ENCODE measurements at regions not wholly inside any gene's neighbourhood (a gene's known extent, or its start where the extent isn't known, plus 50 kb on each side); places are given as distances from the start of the nearest gene placed in this dataset.
"Not testable (repeated sequence)": the region's sequence is repeated elsewhere in the genome, so short reads cannot be mapped to it uniquely, and the experiment has no call there.

DNA sequence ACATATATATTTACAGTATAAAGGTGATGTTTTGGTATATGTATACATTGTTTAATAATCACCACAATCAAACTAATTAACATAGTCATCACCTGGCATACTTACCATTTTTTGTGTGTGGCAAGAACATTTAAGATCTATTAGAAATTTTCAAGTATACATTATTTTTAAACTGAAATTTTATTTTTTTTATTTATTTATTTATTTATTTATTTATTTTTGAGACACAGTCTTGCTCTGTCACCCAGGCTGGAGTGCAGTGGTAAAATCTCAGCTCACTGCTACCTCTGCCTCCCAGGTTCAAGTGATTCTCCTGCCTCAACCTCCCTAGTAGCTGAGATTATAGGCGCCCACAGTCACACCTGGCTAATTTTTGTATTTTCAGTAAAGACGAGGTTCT lies 210.5 kb downstream of the ICOS start:
- DNase-seq = not testable (repeated sequence)

GRCh38 chr2:204150721-204151120 lies 214.2 kb downstream of the ICOS start:
- no peak for DNase-seq

- no peak for DNase-seq
These were observed 216.1 kb downstream of the ICOS start for GRCh38 chr2:204152616-204153015.

- DNase-seq = no peak
These were observed 218.3 kb downstream of the ICOS start for GRCh38 chr2:204154863-204155262.

DNA sequence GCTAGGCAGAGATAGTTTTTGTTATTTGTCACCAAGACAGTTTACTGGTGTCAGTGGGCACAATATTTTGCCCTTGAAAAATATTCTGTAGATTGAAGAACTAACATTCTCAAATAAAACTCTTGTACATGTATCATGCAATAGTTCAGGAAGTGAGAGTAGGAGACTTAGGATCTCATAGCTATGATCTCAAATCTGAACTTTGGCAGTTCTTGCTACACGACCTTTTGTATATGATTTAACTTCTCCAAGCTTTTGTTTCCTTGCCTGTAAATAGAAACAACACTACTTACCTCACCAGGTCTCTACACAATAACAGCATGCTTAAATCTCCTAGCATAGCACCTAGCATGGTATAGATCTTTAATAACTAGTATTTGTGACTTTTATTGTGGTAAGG lies 219.9 kb downstream of the ICOS start:
- no peak for DNase-seq

DNA sequence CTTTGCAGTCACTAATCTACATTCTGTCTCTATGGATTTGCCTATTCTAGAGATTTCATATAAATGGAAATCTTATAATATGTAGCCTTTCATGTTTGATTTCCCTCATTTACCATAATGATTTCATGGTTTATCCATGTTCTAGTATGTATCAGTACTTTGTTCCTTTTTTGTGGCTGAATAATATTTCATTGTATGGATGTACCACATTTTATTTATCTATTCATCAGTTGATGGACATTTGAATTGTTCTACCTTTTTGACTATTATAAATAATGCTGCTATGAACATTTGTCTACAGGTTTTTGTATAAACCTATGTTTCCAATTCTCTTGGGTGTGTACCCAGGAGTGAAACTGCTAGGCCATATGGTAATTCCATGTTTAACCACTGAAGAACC lies 221.1 kb downstream of the ICOS start:
- no peak for DNase-seq

- no peak for DNase-seq
These were observed 223.0 kb downstream of the ICOS start for GRCh38 chr2:204159526-204159925.

- no peak for DNase-seq
These were observed 224.4 kb downstream of the ICOS start for GRCh38 chr2:204160989-204161388.

GRCh38 chr2:204161886-204162285 lies 225.3 kb downstream of the ICOS start:
- DNase-seq = no peak

DNA sequence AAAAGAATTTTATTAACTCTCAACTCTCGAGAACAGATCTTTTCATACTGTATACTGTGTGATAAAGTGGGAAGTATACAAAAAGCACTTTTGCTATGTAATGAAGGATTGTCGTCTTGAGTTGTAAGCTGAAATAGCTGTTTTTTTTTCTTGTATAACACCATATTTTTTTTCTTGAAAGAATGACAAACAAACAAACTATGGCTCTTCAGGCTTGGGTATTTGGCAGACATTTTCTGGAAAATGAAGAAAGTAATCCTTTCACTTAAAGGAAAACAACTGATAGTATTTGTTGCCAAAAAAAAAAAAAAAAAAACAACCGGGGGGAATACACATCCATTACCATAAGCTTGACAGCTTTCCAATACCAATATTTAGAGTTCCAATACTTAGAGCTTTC lies 230.4 kb downstream of the ICOS start:
- DNase-seq = no peak

DNA sequence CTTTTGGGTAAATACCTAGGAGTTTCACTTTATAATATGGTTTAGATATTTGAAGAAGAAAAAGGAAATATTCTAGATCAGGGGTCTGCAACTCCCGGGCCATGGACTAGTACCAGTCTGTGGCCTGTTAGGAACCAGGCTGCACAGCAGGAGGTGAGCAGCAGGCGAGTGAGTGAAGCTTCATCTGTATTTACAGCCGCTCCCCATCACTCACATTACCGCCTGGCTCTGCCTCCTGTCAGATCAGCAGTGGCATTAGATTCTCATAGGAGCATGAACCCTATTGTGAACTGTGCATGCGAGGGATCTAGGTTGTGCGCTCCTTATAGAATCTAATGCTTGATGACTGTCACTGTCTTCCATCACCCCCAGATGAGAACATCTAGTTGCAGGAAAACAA lies 231.1 kb downstream of the ICOS start:
- DNase-seq = not testable (repeated sequence)

GRCh38 chr2:204170411-204170810 lies 233.8 kb downstream of the ICOS start:
- DNase-seq = no peak

DNA sequence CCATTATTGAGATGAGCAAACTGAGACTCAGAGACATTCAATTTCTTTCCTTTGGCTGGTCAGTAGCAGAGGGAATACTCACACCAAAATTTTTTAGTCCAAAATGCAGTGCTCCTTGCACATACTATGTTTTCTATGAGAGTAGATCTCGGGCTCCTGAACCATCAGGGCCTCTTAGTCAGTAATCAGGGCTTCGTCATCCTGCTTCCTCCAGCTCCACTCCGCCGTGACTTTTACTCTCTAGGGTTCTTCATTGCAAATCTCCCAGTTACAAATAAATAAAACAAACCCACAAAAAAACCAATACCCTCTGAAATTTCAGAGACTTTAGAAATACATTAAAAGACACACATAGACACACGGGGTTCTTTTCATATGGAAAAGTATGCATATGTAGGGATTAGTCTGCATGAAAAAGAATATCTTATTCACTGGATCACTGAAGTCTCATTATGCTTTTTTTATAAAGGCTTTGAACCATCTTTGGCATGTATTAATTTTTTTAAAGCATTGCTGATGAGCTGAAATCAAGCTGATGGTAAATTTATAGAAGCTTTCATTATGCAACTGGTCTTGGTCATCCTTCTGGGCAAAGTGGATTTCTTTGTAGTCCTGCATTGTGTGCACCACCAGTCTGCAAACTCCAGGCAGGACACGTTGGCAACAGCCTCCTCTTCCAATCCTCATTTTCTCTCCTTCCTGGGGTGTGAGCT lies 235.0 kb downstream of the ICOS start:
- DNase-seq = no peak

DNA sequence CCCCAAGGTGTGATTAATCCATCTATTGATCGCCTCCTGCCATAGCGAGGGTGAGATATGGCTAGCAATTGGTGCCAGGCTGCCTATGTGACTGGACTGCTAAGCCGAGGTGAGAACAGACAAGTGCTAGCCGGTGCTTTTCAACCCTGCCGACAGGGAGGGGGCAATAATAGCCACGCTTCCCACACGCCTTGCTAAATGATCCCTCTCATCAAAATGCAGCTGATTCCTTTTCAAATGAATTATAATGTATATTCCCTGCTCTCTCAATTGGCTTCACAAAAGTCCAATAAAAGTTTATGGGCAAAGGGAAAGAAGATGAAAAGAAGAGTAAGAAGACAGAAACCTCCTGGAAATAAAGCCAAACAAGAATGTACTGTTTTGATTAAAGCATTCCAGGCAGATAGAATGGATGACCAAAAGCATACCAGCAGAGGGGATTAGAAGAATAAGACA lies 235.6 kb downstream of the ICOS start:
- no peak for DNase-seq

DNA sequence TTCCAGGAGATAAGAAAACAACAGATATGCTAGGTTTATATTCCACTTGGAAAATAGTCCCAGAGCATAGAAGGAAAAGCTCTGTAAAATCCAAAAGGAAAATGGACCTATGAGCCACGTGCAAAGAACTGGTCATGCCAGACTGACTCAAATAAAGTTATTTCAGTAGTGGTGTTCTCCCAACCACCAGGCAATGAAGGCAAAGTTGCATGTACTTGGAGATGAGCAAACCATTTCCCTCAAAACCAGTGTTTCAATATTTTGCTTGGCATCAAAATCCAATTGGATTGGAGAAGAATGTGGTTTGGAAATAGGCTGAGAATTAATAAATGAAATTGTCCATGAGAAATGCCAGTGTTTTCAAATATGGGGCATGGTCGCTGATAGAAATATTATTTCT lies 237.5 kb downstream of the ICOS start:
- DNase-seq = no peak

- DNase-seq = no peak
These were observed 239.1 kb downstream of the ICOS start for GRCh38 chr2:204175552-204176271.

DNA sequence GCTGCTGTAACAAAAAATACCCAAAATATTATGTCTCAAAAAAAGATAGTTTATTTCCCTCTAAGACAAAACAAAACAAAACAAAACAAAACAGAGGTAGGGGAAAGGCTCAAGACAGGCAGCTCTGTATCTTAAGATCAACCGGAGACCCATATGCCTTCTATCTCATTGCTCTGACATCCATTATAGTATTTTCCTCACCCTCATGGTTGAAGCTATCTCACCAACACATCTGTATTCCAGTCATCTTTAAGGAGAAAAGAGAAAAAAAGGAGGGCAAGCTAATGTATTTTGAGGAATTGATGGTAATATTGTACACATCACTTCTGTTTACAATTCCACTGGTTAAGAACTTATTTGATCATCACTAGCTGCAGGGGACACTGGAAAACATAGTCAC lies 239.7 kb downstream of the ICOS start:
- no peak for DNase-seq

DNA sequence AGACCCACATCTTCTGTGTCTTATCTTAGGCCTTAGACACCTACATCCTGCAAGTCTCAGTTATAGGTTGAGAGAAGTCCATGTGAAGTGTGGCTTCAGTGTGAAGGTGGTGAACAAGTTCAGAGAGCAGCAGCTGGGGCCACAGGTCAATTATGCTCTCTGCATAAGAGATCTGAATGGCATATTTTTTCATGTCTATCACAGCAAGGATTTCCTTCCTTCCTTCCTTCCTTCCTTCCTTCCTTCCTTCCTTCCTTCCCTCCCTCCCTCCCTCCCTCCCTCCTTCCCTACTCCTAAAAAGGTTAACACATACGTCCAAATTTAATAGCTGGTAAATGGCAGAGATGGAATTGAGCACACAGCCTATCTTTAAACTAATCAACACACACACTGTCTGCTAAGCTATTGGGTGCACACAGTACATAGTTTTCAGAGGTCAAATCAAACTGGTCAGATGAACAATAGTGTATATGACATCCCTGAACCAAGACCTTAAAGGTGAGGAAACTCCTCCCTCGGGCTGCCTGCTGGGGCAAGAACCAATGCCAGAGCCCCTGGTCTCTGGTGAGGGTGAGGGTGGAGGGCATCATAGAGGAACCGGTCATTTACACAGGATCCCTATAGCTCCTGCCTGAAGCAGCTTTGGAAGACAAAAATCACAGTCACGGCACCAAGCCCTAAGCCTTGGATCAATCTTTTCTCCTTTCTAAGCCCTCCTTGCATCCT lies 240.9 kb downstream of the ICOS start:
- no peak for DNase-seq

DNA sequence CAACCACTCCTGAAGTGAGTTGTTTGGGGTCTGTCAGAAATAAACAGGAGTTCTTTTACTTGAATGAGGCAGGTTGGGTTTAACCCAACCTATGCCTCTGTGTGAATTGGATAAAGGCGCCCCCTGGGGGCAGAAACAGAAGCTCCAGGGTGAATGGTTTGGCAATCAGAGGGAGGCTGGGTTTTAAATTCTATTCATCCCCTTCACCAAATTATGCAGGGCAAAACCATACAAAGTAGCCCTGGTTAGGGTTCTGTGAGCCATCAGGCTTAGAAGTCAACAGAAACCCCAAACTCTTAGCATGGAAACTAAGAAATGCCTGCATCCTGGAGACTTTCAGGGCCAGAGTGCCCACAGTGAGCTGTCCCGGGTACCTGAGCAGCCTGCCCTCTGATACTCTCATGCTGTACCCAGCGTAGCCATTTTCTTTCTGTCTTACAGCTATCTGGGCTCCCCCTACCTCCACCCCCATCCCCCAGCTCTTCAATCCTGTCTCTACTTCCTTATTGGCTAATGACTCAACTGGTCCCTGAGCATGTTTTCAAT lies 241.5 kb downstream of the ICOS start:
- peak in 1 of 2 experiments; percentile 5 for DNase-seq

DNA sequence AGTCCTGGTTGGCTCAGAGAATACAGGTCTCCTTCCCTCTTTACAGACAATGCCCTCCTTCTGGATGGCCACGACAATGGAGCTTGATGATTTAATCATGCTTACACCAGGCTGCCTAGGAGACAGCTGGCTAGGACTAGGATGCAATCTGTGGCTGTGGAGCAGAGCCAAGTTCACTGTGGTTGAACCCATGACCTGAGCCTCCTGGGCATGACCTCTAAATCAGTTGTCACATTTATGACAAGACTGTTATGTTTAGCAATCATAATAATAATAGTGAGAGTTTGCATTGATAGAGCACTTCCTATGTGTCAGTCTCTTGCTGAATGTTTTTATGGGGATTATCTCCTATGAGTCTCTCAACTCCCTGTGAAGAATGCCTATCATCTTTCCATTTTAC lies 244.1 kb downstream of the ICOS start:
- DNase-seq = peak in 1 of 2 experiments; percentile 23

DNA sequence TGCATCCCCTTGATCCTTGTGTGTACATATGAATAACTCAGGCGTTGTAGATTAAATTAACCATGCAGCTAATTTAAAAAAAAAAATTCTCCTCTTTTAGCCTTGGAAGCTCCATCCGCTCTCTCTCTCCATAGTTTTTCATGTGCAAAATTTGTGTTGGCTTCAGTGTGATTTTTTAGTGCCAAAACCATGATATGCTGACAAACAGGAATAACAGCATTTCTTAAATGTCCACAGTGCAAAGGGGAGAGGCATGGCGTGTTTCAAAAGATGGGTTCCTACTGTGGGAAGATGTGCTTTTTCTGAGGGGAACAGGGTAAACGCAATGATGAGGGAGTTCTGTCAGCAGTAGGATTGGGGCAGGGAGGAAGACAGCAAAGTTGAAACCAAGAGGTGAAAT lies 247.0 kb downstream of the ICOS start:
- DNase-seq = no peak

DNA sequence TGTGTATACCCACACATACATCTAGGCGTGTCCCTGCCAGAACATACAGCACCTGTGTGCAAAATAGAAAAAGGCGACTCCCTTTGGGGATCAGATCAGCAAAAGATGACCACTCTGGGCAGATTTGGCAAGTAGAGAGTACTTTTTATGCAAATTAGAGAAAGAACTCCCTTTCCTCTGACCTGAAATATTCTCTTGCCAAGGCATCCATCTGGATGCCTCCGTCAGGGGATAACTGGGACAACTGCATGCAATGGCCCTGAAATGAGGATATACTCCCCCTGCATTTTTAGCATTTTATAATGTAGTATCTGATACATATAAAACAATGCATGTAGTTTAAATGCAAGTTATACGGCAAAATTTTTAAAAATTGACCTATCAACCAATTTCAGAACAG lies 247.7 kb downstream of the ICOS start:
- DNase-seq = no peak

DNA sequence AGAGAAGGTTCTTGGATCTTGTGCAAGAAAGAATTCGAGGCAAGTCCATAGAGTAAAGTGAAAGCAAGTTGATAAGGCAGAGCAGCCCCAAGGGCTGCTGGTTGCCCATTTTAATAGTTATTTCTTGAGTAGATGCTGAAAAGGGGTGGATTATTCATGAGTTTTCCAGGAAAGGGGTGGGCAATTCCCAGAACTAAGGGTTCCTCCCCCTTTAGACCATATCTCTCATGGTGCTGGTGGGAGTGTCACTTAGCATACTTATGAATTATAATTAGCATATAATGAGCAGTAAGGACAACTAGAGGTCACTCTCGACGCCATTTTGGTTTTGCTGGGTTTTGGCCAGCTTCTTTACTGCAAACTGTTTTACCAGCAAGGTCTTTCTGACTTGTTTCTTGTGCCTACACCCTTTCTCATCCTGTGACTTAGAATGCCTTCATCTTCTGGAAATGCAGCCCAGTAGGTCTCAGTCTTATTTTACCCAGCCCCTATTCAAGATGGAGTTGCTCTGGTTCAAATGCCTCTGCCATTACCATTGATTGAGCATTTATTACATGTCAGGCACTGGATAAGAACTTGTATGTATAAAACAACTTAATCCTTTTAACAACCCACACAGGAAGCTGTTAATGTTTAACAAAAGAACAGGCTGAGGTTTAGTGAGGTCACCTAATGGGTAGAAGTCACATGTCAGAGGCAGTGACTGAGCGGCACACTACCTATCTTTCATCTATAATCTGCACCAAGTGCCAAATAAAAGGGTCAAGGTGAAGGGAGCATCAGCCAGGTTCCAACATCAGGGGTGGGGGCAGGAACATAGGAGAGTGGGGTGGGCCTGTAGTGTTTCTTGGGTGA lies 250.9 kb downstream of the ICOS start:
- DNase-seq = no peak
